Umbilical cord (tissue), 1 donor: ENCODE measurements at regions not wholly inside any gene's neighbourhood (a gene's known extent, or its start where the extent isn't known, plus 50 kb on each side); places are given as distances from the start of the nearest gene placed in this dataset.
A peak's percentile ranks its signal among the peaks of the same experiment; 100 is the strongest.
"Not testable (repeated sequence)": the region's sequence is repeated elsewhere in the genome, so short reads cannot be mapped to it uniquely, and the experiment has no call there.

Experiments
- DNase-seq: peaks from one replicate; pipeline ENCODE4 v3.0.0-alpha.2; 2015; ENCODE audit warnings: low spot score

DNA sequence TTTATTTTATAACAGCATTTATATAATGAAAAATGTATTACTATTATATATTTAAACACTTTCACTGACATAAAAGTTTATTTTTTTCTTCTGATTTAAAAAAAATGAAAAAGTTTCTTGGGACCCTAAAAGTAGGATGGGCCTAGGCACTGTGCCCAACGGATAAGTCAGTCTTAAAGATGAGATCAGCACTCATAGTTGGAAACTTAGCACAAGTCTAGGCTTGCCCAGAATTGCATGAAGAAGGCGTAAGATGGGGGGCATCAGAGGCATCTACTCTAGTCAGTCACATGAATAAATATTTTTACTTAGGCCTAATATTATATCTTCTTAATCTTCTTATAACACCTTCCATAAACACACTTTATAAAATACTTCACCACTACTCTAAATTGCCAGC, 306.7 kb upstream of the GRID2 start:
- no peak for DNase-seq

GRCh38 chr4:92012899-92013867, 290.6 kb upstream of the GRID2 start:
- no peak for DNase-seq

DNA sequence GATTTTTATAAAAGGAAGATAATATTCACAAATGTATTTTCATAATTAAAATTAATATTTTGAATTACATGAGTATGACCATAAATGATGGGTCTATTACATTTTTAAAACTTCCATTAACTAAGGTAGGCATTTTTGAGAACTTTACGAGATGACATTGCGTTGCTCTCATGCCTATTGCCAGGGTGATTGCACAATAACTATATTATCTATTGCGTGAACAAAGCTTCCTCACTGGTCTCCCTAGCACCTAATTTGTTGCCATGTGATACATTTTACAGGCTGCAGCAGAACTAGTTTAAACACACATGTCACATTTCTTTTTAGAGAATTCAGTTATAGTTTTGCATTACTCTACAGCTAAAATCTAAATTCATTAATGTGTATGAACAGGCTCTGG, 289.7 kb upstream of the GRID2 start:
- DNase-seq, result no peak

GRCh38 chr4:92021203-92021602, 282.6 kb upstream of the GRID2 start:
- no peak for DNase-seq

DNA sequence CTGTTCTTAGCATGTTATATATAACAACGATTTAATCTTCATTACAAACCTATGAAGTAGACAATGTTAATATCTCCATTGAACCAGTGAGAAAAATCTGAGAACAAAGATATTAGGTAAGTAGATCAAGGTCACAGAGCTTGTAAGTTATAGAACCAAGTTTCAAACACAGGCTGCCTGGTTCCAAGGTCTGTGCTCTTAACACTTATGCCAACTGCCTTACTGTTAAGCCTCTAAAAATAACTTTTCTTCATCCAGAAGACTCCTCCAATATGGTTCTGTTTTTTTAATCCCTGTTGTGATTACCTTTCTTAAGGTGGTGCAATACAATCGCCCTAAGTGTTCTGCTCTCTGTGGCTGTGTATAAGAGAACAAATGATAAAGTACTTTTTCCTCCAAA, 282.0 kb upstream of the GRID2 start:
- DNase-seq, result no peak

GRCh38 chr4:92028830-92029229, 274.9 kb upstream of the GRID2 start:
- DNase-seq, result not testable (repeated sequence)

DNA sequence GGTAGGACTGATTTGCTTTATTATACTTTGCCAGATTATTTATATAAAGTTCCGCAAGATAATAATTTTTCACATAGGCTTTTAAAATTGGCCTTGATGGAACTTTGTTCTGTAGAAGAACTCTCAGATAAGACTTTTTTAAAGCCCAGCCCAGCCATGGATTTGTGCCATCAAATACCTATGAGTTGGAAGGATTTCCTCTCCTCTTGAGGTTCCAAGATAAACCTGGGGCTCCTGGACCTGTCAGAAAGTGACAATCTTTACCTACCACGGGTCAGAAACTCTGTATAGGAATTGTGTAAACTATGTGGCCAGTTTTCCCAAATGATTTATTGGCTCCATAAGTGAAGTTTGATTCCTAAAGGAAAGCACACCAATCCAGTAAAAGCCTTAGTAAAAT, 271.9 kb upstream of the GRID2 start:
- no peak for DNase-seq

- no peak for DNase-seq
These were observed 268.1 kb upstream of the GRID2 start for GRCh38 chr4:92035666-92036065.

DNA sequence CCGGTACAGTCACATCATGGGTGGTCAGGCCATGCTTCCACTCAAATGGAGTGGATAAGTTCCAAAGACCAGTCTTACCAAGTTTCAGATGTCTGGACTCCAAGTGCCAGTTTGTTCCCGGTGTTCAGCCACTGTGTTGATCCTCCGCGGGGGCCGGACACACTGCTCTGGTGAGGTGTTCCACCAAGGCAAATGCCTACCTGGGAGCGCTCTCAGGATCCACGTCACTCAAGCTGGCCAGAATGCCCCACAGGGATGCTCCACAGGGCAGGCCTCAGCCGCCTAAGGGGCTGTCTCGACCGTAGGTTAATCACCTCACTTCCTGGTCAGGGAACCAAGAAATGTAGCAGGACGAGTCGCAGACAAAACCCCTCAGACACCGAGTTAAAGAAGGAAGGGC, 258.0 kb upstream of the GRID2 start:
- DNase-seq, result no peak

GRCh38 chr4:92047209-92047875, 256.4 kb upstream of the GRID2 start:
- peak; percentile 87 for DNase-seq

DNA sequence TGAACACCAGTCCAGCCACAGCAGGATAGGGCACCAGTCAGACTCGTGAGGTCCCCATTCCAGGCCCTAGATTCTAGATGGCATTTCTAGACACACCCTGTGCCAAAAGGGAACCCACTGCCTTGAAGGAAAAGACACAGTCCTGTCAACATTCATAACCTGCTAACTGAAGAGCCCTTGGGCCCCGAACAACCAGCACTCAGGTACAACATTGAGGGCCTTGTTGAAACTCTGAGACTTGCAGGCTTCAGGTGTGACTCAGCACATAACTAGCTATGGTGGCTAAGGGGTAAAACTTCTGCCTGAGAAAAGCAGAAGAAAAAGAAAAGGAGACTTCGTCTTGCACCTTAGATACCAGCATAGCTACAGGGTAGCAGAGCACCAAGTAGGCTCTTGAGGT, 252.9 kb upstream of the GRID2 start:
- no peak for DNase-seq

DNA sequence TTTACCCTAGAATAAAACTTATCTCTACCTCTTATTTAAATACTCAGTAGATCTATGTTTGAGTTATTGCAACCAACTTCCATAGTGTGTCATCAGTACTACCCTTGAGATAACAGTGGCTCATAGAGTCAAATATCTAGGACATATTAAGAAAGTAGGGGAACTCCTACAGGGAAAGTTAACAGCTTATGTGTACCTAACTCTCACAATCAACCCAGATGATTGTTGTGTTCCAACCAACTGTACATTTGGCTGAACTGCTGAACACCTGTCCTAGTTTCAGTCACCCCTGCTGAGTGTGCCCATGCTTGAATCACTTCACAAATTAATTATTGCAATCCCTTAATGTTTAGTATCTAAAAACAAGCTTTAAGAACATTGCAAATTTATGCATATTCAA, 244.2 kb upstream of the GRID2 start:
- DNase-seq, result no peak

DNA sequence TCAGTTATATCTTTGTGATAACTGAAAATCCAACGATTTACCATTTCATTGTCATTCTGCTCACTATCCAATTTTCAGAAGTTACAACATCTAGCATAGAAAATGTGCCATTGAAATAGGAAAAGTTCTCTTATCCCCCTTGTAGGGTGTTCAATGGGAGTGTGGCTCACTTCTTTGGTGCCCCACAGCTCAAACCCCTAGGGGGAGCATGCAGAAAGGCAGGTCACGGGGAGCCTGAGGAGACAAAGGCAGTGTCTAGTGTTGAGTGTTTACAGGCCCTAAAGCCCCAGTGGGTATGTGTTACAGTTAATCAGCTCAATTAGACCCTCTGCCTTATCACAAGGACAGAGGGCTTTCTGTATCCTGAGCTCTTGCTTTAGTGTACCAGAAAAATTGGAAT, 243.4 kb upstream of the GRID2 start:
- DNase-seq, result no peak

GRCh38 chr4:92064574-92064973, 239.2 kb upstream of the GRID2 start:
- no peak for DNase-seq

GRCh38 chr4:92066485-92066884, 237.3 kb upstream of the GRID2 start:
- no peak for DNase-seq

DNA sequence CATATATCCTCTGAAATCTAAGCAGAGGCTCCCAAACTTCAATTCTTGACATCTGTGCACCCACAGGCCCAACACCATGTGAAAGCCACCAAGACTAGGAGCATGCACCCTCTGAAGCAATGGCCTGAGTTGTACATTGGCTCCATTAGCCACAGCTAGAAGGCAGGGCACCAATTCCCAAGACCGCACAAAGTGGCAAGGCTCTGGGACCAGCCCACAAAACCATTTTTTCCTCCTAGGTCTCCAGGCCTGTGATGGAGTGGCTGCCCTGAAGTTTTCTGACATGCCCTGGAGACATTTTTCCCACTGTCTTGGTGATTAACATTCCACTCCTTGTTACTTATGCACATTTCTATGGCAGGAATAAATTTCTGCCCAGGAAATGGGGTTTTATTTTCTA, 232.2 kb upstream of the GRID2 start:
- no peak for DNase-seq

- DNase-seq, result no peak
These were observed 228.9 kb upstream of the GRID2 start for GRCh38 chr4:92074839-92075238.

- no peak for DNase-seq
These were observed 212.9 kb upstream of the GRID2 start for GRCh38 chr4:92090887-92091286.

- DNase-seq, result no peak
These were observed 212.4 kb upstream of the GRID2 start for GRCh38 chr4:92091335-92091734.

- DNase-seq, result no peak
These were observed 203.9 kb upstream of the GRID2 start for GRCh38 chr4:92099861-92100260.

- no peak for DNase-seq
These were observed 202.8 kb upstream of the GRID2 start for GRCh38 chr4:92100975-92101374.

- peak; percentile 42 for DNase-seq
These were observed 202.0 kb upstream of the GRID2 start for GRCh38 chr4:92101737-92102172.

DNA sequence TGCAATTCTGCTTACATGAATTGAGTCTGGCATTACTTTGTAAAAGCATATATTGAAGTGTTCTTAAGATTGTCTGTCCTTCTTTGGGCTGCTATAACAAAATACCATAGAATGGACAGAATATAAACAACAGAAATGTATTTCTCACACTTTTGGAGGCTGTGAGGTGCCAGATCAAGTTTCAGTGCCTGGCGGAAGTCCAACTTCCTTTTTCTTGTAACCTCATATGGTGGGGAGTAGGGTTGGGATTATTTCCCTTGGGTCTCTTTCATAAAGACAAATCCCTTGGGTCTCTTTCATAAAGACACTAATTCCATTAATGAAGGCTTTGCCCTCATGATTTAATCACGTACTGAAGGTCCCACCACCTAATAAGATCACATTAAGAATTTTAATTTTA, 199.3 kb upstream of the GRID2 start:
- DNase-seq, result no peak
